Gastrocnemius medialis (tissue), 4 donors: ENCODE measurements at regions not wholly inside any gene's neighbourhood (a gene's known extent, or its start where the extent isn't known, plus 50 kb on each side); places are given as distances from the start of the nearest gene placed in this dataset.
"Not testable (repeated sequence)": the region's sequence is repeated elsewhere in the genome, so short reads cannot be mapped to it uniquely, and the experiment has no call there.

Experiments
- CTCF ChIP-seq, 5 experiments: fragments of 450-650 bp in 3 of 5; fragments of 200-600 bp in 2 of 5; sonication (generic) in 2 of 5; IDR thresholded peaks in 4 of 5; conservative IDR thresholded peaks in 1 of 5; 1 replicate in 4 of 5; 2 replicates in 1 of 5; pipeline ENCODE4 v1.5.1; 2016 to 2019; ENCODE audit warnings: antibody characterized with exemption in 5 of 5, mild to moderate bottlenecking in 3 of 5, moderate library complexity in 3 of 5
- POLR2A ChIP-seq, 2 donors: fragments of 450-650 bp; IDR thresholded peaks; one replicate each; pipeline ENCODE4 v1.6.1; 2017; ENCODE audit warnings: antibody characterized with exemption in 2 of 2, mild to moderate bottlenecking in 2 of 2, moderate library complexity in 2 of 2

- not testable (repeated sequence) for TF ChIP-seq CTCF (IDR thresholded peaks at IDR 0.05 in 4 of 5, conservative IDR thresholded peaks at IDR 0.05 in 1 of 5); POLR2A (IDR thresholded peaks at IDR 0.05)
Measured at GRCh38 chr21:9679029-9679428, 842.4 kb upstream of the TPTE start.
